Stomach (tissue), 4 donors: ENCODE measurements at regions not wholly inside any gene's neighbourhood (a gene's known extent, or its start where the extent isn't known, plus 50 kb on each side); places are given as distances from the start of the nearest gene placed in this dataset.

Experiments used
- CTCF ChIP-seq, 7 experiments: fragments of 450-650 bp in 4 of 7; fragments of 200-600 bp in 3 of 7; sonication (generic) in 3 of 7; IDR thresholded peaks; one replicate each; pipeline ENCODE4 v1.5.1; 2016 to 2019; ENCODE audit warnings: antibody characterized with exemption in 7 of 7, control low read depth in 2 of 7, mild to moderate bottlenecking in 1 of 7
- POLR2A ChIP-seq, 4 donors: fragments of 450-650 bp; IDR thresholded peaks; one replicate each; pipeline ENCODE4 v1.6.1; 2016; ENCODE audit warnings: antibody characterized with exemption in 4 of 4, control low read depth in 2 of 4, mild to moderate bottlenecking in 1 of 4, moderate library complexity in 1 of 4

- no peak for TF ChIP-seq CTCF (IDR thresholded peaks at IDR 0.05)
- TF ChIP-seq POLR2A (IDR thresholded peaks at IDR 0.05) = no peak
These were observed 941.8 kb upstream of the POT1 start for GRCh38 chr7:125871431-125871830.
